MCF 10A (cell line): ENCODE measurements at regions not wholly inside any gene's neighbourhood (a gene's known extent, or its start where the extent isn't known, plus 50 kb on each side); places are given as distances from the start of the nearest gene placed in this dataset.

ENCODE experiments used
- BruUV-seq: library from RNA; stranded (reverse); fragments of 400-500 nt; replicated peaks from 2 replicates; lab custom pipeline; 2021; lab: Mats Ljungman, UMichigan
- CTCF ChIA-PET: fragments of 300-600 bp; sonication (Branson Sonifier 250); formaldehyde crosslinking; extraction: SDS; loops from one replicate; lab custom pipeline; 2021; ENCODE audit warnings: antibody characterized with exemption, inconsistent platforms; lab: Yijun Ruan, JAX
- POLR2A ChIA-PET: fragments of 300-600, 350-650 bp; sonication (Branson Sonifier 250); formaldehyde crosslinking; extraction: SDS; loops from one replicate; lab custom pipeline; 2020; ENCODE audit warnings: antibody characterized with exemption, inconsistent platforms; lab: Yijun Ruan, JAX
- DNase-seq: peaks from one replicate; pipeline ENCODE4 v3.0.0-alpha.2; 2018; ENCODE audit not compliant: unreplicated experiment
- H3K27ac Mint-ChIP-seq: one replicate; pipeline ENCODE4 v1.8.0; 2022; ENCODE audit warnings: mild to moderate bottlenecking, low read depth, mixed read lengths; ENCODE audit not compliant: unreplicated experiment
- H3K27me3 Mint-ChIP-seq: one replicate; pipeline ENCODE4 v1.8.0; 2022; ENCODE audit warnings: mixed read lengths; ENCODE audit not compliant: insufficient read depth, unreplicated experiment
- H3K36me3 Mint-ChIP-seq: one replicate; pipeline ENCODE4 v1.8.0; 2022; ENCODE audit warnings: mild to moderate bottlenecking, moderate library complexity, mixed read lengths; ENCODE audit not compliant: insufficient read depth, unreplicated experiment
- H3K4me1 Mint-ChIP-seq: one replicate; pipeline ENCODE4 v1.8.0; 2022; ENCODE audit warnings: mixed read lengths; ENCODE audit not compliant: insufficient read depth, unreplicated experiment
- H3K4me3 Mint-ChIP-seq: one replicate; pipeline ENCODE4 v1.8.0; 2022; ENCODE audit warnings: mild to moderate bottlenecking, moderate library complexity, mixed read lengths; ENCODE audit not compliant: unreplicated experiment
- H3K9me3 Mint-ChIP-seq: one replicate; pipeline ENCODE4 v1.8.0; 2022; ENCODE audit warnings: mixed read lengths; ENCODE audit not compliant: unreplicated experiment
- intact Hi-C: fragments of 100-400 bp; cut with micrococcal nuclease; formaldehyde crosslinking; loops from 2 replicates; pipeline ENCODE4 v1.14.1; 2022
- TF ChIP-seq, protein P1 (sequence below): fragments of 200-600 bp; IDR thresholded peaks from one replicate; pipeline ENCODE4 v1.8.0; 2022; ENCODE audit warnings: antibody characterized with exemption, mild to moderate bottlenecking; ENCODE audit not compliant: unreplicated experiment

DNA sequence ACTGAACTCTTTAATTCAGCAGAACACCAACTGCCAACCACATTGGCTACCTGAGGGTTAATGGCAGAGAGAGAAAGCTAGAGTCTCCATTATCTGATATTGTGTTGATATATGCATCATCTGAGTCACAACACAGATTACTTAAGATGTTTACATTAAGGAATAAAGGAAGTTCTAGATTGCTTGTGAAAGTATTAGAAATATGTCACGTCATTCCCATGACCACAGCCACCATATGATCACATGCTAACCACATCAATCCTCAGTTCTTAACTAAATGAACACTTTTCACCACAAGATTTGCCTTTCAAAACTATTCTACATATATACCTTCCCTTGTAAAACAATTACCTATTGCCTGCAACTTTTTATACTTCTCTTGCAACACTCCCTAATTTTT is 337.9 kb downstream of the FGFR2 start:
- H3K27ac Mint-ChIP-seq = no peak overlapping the region
- H3K36me3 Mint-ChIP-seq = no peaks in the 10 kb centered on the region

DNA sequence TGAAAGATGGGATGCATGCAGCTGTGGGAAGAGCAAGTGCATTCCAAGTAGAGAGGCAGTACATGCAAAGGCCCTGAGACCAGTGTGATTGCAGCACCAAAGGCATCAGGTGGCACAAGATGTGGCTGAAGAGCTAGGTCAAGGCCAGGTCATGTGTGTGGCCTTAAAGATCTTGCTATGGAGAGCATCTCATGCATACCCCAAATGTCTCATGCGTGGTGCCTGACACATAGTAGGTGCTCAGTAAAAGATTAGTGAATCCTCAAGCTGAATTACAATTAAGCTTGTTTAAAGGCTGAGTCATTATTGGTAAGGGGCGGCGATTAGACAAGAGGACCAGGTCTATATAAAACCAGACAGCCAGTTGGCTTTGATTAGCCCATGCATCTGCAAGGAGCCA is 336.6 kb downstream of the FGFR2 start:
- no peak for DNase-seq
- ChIA-PET POLR2A (no interaction called here), CTCF (no interaction called here)
- TF ChIP-seq, protein P1, sequence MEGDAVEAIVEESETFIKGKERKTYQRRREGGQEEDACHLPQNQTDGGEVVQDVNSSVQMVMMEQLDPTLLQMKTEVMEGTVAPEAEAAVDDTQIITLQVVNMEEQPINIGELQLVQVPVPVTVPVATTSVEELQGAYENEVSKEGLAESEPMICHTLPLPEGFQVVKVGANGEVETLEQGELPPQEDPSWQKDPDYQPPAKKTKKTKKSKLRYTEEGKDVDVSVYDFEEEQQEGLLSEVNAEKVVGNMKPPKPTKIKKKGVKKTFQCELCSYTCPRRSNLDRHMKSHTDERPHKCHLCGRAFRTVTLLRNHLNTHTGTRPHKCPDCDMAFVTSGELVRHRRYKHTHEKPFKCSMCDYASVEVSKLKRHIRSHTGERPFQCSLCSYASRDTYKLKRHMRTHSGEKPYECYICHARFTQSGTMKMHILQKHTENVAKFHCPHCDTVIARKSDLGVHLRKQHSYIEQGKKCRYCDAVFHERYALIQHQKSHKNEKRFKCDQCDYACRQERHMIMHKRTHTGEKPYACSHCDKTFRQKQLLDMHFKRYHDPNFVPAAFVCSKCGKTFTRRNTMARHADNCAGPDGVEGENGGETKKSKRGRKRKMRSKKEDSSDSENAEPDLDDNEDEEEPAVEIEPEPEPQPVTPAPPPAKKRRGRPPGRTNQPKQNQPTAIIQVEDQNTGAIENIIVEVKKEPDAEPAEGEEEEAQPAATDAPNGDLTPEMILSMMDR = no peak
- H3K36me3 Mint-ChIP-seq = no peaks in the 10 kb centered on the region
- intact Hi-C loops = no loop called here
- peaks cover 6% of the 10 kb centered on the region for H3K4me1 Mint-ChIP-seq
- H3K4me3 Mint-ChIP-seq = no peak overlapping the region
- no peaks in the 10 kb centered on the region for H3K9me3 Mint-ChIP-seq
- no peak overlapping the region for H3K27ac Mint-ChIP-seq
- no TSS peak for BruUV-seq
- H3K27me3 Mint-ChIP-seq = no peaks in the 10 kb centered on the region

More for the DNA sequence above, 337.9 kb downstream of the FGFR2 start:
- H3K4me3 Mint-ChIP-seq = no peak overlapping the region
- no TSS peak for BruUV-seq
- H3K9me3 Mint-ChIP-seq = peaks cover 7% of the 10 kb centered on the region
- intact Hi-C loops = no loop called here
- DNase-seq = peak; percentile 12
- ChIA-PET POLR2A (interaction anchor here (0.6 to 0.9 kb wide), 2 partner anchors 10 to 19 kb away, joined by 3 to 4 read pairs; no protein-coding TSS in a partner anchor), CTCF (no interaction called here)
- peaks cover 6% of the 10 kb centered on the region for H3K4me1 Mint-ChIP-seq
- TF ChIP-seq, protein P1 = no peak
- no peaks in the 10 kb centered on the region for H3K27me3 Mint-ChIP-seq

DNA sequence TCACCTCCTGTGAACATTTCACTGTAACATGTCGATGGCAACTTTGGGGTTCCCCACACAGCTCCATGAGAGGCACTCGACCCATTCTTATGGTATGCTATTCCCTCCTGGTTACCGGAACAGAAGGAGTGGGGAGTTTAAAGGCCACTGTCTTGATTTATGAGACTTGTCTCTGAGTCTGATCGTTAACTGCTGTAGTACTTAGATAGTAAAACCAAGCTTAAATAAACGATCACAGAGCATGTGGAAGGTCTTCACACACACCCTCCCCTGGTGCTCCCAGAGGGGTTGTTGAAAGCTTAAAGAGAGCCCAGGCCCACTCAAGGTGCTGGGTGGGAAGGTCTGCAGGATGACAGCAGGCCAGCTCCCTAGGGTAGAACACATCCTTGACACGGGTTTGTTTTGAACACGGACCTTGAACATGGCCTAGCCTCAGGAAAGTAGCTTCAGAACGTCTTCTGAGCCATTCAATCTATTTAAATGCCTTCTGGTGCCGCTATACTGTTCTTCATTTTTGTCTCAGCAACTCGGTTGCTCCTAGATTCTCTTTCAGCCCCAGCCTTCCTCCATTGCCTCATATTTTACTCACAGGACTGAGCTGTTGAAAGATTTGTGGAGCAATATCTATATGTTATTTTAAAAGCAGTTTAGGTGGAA is 335.3 kb downstream of the FGFR2 start:
- no peak for DNase-seq
- no peak overlapping the region for H3K4me3 Mint-ChIP-seq
- no peaks in the 10 kb centered on the region for H3K36me3 Mint-ChIP-seq
- TF ChIP-seq, protein P1 = no peak
- no peaks in the 10 kb centered on the region for H3K9me3 Mint-ChIP-seq
- BruUV-seq = no TSS peak
- peaks cover 6% of the 10 kb centered on the region for H3K4me1 Mint-ChIP-seq
- ChIA-PET CTCF (interaction anchor here (0.5 to 1.8 kb wide), 3 partner anchors 13 to 482 kb away, joined by 3 to 5 read pairs (median 4); no protein-coding TSS in a partner anchor), POLR2A (interaction anchor here (0.6 to 1.1 kb wide), 3 partner anchors 18 to 52 kb away, joined by 3 to 4 read pairs (median 4); no protein-coding TSS in a partner anchor)
- H3K27me3 Mint-ChIP-seq = no peaks in the 10 kb centered on the region
- no peak overlapping the region for H3K27ac Mint-ChIP-seq
- intact Hi-C loops = no loop called here

DNA sequence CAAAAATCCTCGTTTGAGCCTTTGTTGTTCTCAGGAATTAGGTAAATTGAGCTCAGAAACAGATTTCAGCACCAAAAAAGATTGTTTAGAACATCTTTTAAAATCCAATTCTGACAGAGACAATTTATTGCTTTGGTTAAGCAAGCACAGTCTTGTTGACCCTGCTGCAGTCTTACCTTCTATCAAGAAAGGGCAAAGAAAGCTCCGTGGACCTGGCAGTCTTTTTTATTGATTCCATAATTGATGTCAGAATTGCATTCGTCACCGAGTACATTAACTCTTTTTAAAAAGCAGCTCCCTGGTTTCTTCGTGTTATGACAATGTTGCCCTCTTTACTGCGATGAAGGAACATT is 334.8 kb downstream of the FGFR2 start:
- DNase-seq = no peak
- H3K36me3 Mint-ChIP-seq = no peaks in the 10 kb centered on the region
- CTCF ChIA-PET = interaction anchor here (0.5 to 1.8 kb wide), 3 partner anchors 13 to 482 kb away, joined by 3 to 5 read pairs (median 4); no protein-coding TSS in a partner anchor
- no peaks in the 10 kb centered on the region for H3K27me3 Mint-ChIP-seq
- no peak overlapping the region for H3K27ac Mint-ChIP-seq
- H3K4me1 Mint-ChIP-seq = peaks cover 6% of the 10 kb centered on the region
- no TSS peak for BruUV-seq
- intact Hi-C loops = no loop called here
- no peak overlapping the region for H3K4me3 Mint-ChIP-seq
- no peaks in the 10 kb centered on the region for H3K9me3 Mint-ChIP-seq
- POLR2A ChIA-PET = interaction anchor here (0.6 to 1.1 kb wide), 3 partner anchors 17 to 52 kb away, joined by 3 to 4 read pairs (median 4); no protein-coding TSS in a partner anchor
- TF ChIP-seq, protein P1 = no peak
